Neural cell (in vitro differentiated cells): ENCODE measurements at regions not wholly inside any gene's neighbourhood (a gene's known extent, or its start where the extent isn't known, plus 50 kb on each side); places are given as distances from the start of the nearest gene placed in this dataset.

ENCODE experiments used
- H2AFZ ChIP-seq: fragments of 200-600, 300-800 bp; sonication (generic), shearing (Covaris generic); 2 replicates; pipeline ENCODE4 v1.6.0; 2014; ENCODE audit warnings: low read depth, mild to moderate bottlenecking, antibody characterized with exemption, low read length, moderate library complexity
- H3F3A ChIP-seq: fragments of 200-600 bp; shearing (Covaris generic); 2 replicates; pipeline ENCODE4 v1.6.1; 2016; ENCODE audit warnings: mild to moderate bottlenecking, moderate library complexity, mixed read lengths, antibody characterized with exemption, low read length; ENCODE audit not compliant: insufficient read depth, poor library complexity, severe bottlenecking
- H3K27ac ChIP-seq: fragments of 200-600, 300-800 bp; sonication (generic), shearing (Covaris generic); 2 replicates; pipeline ENCODE4 v1.5.1; 2014; ENCODE audit warnings: mild to moderate bottlenecking, low read length, moderate library complexity
- H3K27me3 ChIP-seq: fragments of 300-800, 200-600 bp; sonication (generic), shearing (Covaris generic); 2 replicates; pipeline ENCODE4 v1.6.0; 2014; ENCODE audit warnings: mild to moderate bottlenecking, low read depth, low read length, moderate library complexity; ENCODE audit not compliant: insufficient read depth
- H3K36me3 ChIP-seq: fragments of 300-800, 200-600 bp; sonication (generic), shearing (Covaris generic); 2 replicates; pipeline ENCODE4 v1.5.1; 2014; ENCODE audit warnings: mild to moderate bottlenecking, antibody characterized with exemption, low read length, moderate library complexity; ENCODE audit not compliant: insufficient read depth
- H3K4me2 ChIP-seq: fragments of 300-800, 200-600 bp; sonication (generic), shearing (Covaris generic); 2 replicates; pipeline ENCODE4 v1.6.0; 2014; ENCODE audit warnings: mild to moderate bottlenecking, low read length
- H3K4me3 ChIP-seq: fragments of 300-800, 200-600 bp; sonication (generic), shearing (Covaris generic); 2 replicates; pipeline ENCODE4 v1.5.1; 2014; ENCODE audit warnings: mild to moderate bottlenecking, low read length, moderate library complexity
- H3K79me2 ChIP-seq: fragments of 200-600 bp; shearing (Covaris generic); replicated peaks from 2 replicates; pipeline ENCODE4 v1.6.0; 2014; ENCODE audit warnings: mild to moderate bottlenecking, low read length, moderate library complexity; ENCODE audit not compliant: insufficient read depth
- H3K9ac ChIP-seq: fragments of 300-800, 200-600 bp; sonication (generic), shearing (Covaris generic); 2 replicates; pipeline ENCODE4 v1.6.1; 2016; ENCODE audit warnings: mild to moderate bottlenecking, low read length, mixed read lengths
- H3K9me2 ChIP-seq: fragments of 200-600 bp; shearing (Covaris generic); 2 replicates; pipeline ENCODE4 v1.6.1; 2016; ENCODE audit warnings: mild to moderate bottlenecking, low read length, mixed read lengths; ENCODE audit not compliant: insufficient read depth
- H3K9me3 ChIP-seq: fragments of 200-600, 300-800 bp; sonication (generic), shearing (Covaris generic); 2 replicates; pipeline ENCODE4 v1.6.1; 2016; ENCODE audit warnings: mild to moderate bottlenecking, mixed run types, low read length, moderate library complexity, mixed read lengths
- H4K20me1 ChIP-seq: fragments of 200-600 bp; shearing (Covaris generic); 2 replicates; pipeline ENCODE4 v1.6.1; 2016; ENCODE audit warnings: mild to moderate bottlenecking, mixed run types; ENCODE audit not compliant: insufficient read depth
- EP300 ChIP-seq: fragments of 450-650 bp; conservative IDR thresholded peaks from 2 replicates; pipeline ENCODE4 v1.6.1; 2014; ENCODE audit warnings: antibody characterized with exemption, mild to moderate bottlenecking, moderate library complexity; ENCODE audit not compliant: poor library complexity, severe bottlenecking
- EZH2 ChIP-seq: fragments of 200-600, 300-800 bp; shearing (Covaris generic), sonication (generic); IDR thresholded peaks from 2 replicates; pipeline ENCODE4 v1.6.1; 2014; ENCODE audit warnings: antibody characterized with exemption, low read length, borderline replicate concordance, mild to moderate bottlenecking; ENCODE audit not compliant: insufficient read depth, poor library complexity, severe bottlenecking
- MXI1 ChIP-seq: fragments of 450-650 bp; conservative IDR thresholded peaks from 2 replicates; pipeline ENCODE4 v1.6.1; 2014; ENCODE audit warnings: antibody characterized with exemption, mild to moderate bottlenecking; ENCODE audit not compliant: poor library complexity, severe bottlenecking
- POLR2AphosphoS5 ChIP-seq: IDR thresholded peaks from 2 replicates; pipeline ENCODE4 v1.6.1; 2012
- RAD21 ChIP-seq: fragments of 450-650 bp; conservative IDR thresholded peaks from 2 replicates; pipeline ENCODE4 v1.6.1; 2014; ENCODE audit warnings: antibody characterized with exemption, mild to moderate bottlenecking, moderate library complexity
- SMC3 ChIP-seq: fragments of 450-650 bp; conservative IDR thresholded peaks from 2 replicates; pipeline ENCODE4 v1.6.1; 2014; ENCODE audit warnings: antibody characterized with exemption, mild to moderate bottlenecking, moderate library complexity; ENCODE audit not compliant: poor library complexity
- TAF1 ChIP-seq: IDR thresholded peaks from 2 replicates; pipeline ENCODE4 v1.6.1; 2012; ENCODE audit warnings: low read depth
- TF ChIP-seq, protein P1 (sequence below): IDR thresholded peaks from 2 replicates; pipeline ENCODE4 v1.6.1; 2012; ENCODE audit warnings: borderline replicate concordance
- TF ChIP-seq, protein P2 (sequence below): fragments of 450-650 bp; IDR thresholded peaks from 2 replicates; pipeline ENCODE4 v1.5.1; 2014; ENCODE audit warnings: antibody characterized with exemption, mild to moderate bottlenecking, moderate library complexity; ENCODE audit not compliant: poor library complexity, severe bottlenecking

DNA sequence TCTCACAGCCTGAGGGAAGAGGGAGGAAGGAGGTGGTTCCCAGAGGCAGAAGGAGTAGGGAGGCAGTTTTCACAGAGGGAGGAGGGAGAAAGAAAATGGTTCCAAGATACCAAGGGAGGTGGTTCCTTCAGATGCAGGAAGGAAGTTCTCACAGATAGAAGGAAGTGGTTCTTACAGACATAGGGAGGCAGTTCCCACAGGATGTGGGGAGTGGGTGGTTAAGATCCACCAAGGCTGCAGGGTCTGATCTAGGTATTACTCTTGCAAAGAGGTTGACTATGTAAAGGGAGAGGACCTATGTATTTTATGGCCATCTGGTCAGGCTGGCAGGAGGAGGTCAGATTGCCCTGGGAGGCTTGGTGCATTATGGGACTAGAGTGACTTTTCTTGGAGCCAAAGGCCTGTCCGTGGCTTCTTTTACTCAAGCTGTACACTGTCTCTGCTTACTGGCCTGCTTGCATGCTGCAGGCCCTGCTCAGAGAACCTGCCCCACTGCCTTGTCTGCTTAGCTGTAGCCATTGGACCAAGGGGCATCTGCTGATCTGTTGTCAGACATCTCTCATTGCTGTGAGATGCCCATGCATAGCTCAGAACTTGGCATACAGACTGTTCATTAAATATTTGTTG lies 283.7 kb downstream of the DHX35 start:
- Histone ChIP-seq H3K27ac (no peak overlapping the region), H4K20me1 (no peaks in the 10 kb centered on the region), H2AFZ (no peak overlapping the region), H3K4me2 (no peak overlapping the region), H3K27me3 (no peaks in the 10 kb centered on the region), H3K4me3 (no peak overlapping the region), H3K79me2 (no peaks in the 10 kb centered on the region), H3K36me3 (no peaks in the 10 kb centered on the region), H3K9me2 (no peaks in the 10 kb centered on the region), H3F3A (no peaks in the 10 kb centered on the region), H3K9ac (no peak overlapping the region), H3K9me3 (no peaks in the 10 kb centered on the region)
- TF ChIP-seq SMC3: no peak

DNA sequence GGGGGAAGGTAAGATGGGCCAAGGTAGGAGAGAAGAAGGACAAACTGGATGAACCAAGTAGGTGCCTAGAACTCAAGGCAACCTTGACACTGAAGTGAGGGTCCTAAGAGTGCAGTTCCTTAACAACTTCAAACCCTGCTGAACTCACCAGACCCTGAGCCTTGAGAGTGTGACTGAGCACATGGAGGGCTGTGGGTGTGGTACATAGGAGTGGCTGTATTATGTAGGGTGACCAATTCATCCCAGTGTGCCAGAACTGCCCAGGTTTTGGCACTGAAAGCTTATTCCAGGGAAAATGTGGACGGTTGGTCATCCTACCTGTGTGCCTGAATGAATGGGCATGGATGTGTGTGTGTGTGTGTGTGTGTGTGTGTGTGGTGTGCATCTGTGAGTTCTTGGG lies 281.8 kb downstream of the DHX35 start:
- Histone ChIP-seq H3K27me3 (no peaks in the 10 kb centered on the region), H3K79me2 (no peaks in the 10 kb centered on the region), H3K4me2 (no peak overlapping the region), H2AFZ (no peak overlapping the region), H3K4me3 (no peak overlapping the region), H3K36me3 (no peaks in the 10 kb centered on the region), H3K9me2 (no peaks in the 10 kb centered on the region), H3F3A (no peaks in the 10 kb centered on the region), H4K20me1 (no peaks in the 10 kb centered on the region), H3K9me3 (no peaks in the 10 kb centered on the region), H3K9ac (no peak overlapping the region), H3K27ac (no peak overlapping the region)
- TF ChIP-seq, protein P1, sequence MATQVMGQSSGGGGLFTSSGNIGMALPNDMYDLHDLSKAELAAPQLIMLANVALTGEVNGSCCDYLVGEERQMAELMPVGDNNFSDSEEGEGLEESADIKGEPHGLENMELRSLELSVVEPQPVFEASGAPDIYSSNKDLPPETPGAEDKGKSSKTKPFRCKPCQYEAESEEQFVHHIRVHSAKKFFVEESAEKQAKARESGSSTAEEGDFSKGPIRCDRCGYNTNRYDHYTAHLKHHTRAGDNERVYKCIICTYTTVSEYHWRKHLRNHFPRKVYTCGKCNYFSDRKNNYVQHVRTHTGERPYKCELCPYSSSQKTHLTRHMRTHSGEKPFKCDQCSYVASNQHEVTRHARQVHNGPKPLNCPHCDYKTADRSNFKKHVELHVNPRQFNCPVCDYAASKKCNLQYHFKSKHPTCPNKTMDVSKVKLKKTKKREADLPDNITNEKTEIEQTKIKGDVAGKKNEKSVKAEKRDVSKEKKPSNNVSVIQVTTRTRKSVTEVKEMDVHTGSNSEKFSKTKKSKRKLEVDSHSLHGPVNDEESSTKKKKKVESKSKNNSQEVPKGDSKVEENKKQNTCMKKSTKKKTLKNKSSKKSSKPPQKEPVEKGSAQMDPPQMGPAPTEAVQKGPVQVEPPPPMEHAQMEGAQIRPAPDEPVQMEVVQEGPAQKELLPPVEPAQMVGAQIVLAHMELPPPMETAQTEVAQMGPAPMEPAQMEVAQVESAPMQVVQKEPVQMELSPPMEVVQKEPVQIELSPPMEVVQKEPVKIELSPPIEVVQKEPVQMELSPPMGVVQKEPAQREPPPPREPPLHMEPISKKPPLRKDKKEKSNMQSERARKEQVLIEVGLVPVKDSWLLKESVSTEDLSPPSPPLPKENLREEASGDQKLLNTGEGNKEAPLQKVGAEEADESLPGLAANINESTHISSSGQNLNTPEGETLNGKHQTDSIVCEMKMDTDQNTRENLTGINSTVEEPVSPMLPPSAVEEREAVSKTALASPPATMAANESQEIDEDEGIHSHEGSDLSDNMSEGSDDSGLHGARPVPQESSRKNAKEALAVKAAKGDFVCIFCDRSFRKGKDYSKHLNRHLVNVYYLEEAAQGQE: no peak
- no peak for TF ChIP-seq RAD21
- TF ChIP-seq POLR2AphosphoS5: no peak
- TF ChIP-seq MXI1: no peak
- TF ChIP-seq, protein P2, sequence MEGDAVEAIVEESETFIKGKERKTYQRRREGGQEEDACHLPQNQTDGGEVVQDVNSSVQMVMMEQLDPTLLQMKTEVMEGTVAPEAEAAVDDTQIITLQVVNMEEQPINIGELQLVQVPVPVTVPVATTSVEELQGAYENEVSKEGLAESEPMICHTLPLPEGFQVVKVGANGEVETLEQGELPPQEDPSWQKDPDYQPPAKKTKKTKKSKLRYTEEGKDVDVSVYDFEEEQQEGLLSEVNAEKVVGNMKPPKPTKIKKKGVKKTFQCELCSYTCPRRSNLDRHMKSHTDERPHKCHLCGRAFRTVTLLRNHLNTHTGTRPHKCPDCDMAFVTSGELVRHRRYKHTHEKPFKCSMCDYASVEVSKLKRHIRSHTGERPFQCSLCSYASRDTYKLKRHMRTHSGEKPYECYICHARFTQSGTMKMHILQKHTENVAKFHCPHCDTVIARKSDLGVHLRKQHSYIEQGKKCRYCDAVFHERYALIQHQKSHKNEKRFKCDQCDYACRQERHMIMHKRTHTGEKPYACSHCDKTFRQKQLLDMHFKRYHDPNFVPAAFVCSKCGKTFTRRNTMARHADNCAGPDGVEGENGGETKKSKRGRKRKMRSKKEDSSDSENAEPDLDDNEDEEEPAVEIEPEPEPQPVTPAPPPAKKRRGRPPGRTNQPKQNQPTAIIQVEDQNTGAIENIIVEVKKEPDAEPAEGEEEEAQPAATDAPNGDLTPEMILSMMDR: no peak
- TF ChIP-seq SMC3: no peak
- TF ChIP-seq EP300: no peak
- TF ChIP-seq EZH2: no peak
- no peak for TF ChIP-seq TAF1

DNA sequence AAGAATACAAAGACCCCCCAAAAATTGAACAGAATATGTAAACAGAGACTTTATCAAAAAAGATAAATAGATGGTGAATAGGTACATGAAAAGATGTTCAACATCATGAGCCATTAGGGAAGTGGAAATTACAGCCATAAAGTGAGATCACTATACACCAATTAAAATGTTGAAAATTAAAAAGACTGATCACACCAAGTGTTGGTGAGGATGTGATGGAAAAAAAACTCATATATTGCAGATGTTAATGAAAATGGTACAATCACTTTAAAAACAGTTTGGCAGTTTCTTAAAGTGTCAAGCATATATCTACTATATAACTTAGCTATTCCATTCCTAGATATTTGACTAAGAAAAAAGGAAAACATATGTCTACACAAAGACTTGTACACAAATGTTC lies 280.5 kb downstream of the DHX35 start:
- no peaks in the 10 kb centered on the region for H3K9me2 ChIP-seq
- no peak overlapping the region for H2AFZ ChIP-seq
- TF ChIP-seq EP300 (no peak), TAF1 (no peak), SMC3 (no peak), EZH2 (no peak), RAD21 (no peak), POLR2AphosphoS5 (no peak), MXI1 (no peak)
- TF ChIP-seq, protein P2: no peak
- TF ChIP-seq, protein P1: no peak
- H3K9ac ChIP-seq: no peak overlapping the region
- no peaks in the 10 kb centered on the region for H3F3A ChIP-seq
- H3K9me3 ChIP-seq: no peaks in the 10 kb centered on the region
- H3K4me3 ChIP-seq: no peak overlapping the region
- no peak overlapping the region for H3K4me2 ChIP-seq
- H3K27ac ChIP-seq: no peak overlapping the region
- no peaks in the 10 kb centered on the region for H3K36me3 ChIP-seq
- no peaks in the 10 kb centered on the region for H4K20me1 ChIP-seq
- no peaks in the 10 kb centered on the region for H3K79me2 ChIP-seq
- H3K27me3 ChIP-seq: no peaks in the 10 kb centered on the region
